Ishikawa (cell line): ENCODE measurements at regions not wholly inside any gene's neighbourhood (a gene's known extent, or its start where the extent isn't known, plus 50 kb on each side); places are given as distances from the start of the nearest gene placed in this dataset.

Experiments used
- CEBPB ChIP-seq: IDR thresholded peaks from 2 replicates; pipeline ENCODE4 v1.6.1; 2012
- CREB1 ChIP-seq: IDR thresholded peaks from 2 replicates; pipeline ENCODE4 v1.6.1; 2012; ENCODE audit warnings: low read depth
- EGR1 ChIP-seq: IDR thresholded peaks from 2 replicates; pipeline ENCODE4 v1.6.1; 2012
- EP300 ChIP-seq: IDR thresholded peaks from 2 replicates; pipeline ENCODE4 v1.6.1; 2012; ENCODE audit warnings: borderline replicate concordance
- FOXM1 ChIP-seq: IDR thresholded peaks from 2 replicates; pipeline ENCODE4 v1.6.1; 2012; ENCODE audit warnings: low read depth, borderline replicate concordance
- MAX ChIP-seq: IDR thresholded peaks from 2 replicates; pipeline ENCODE4 v1.6.1; 2012
- NFIC ChIP-seq: IDR thresholded peaks from 2 replicates; pipeline ENCODE4 v1.6.1; 2012
- RAD21 ChIP-seq: IDR thresholded peaks from 2 replicates; pipeline ENCODE4 v1.6.1; 2012; ENCODE audit warnings: low read depth
- TAF1 ChIP-seq: IDR thresholded peaks from 2 replicates; pipeline ENCODE4 v1.6.1; 2012; ENCODE audit warnings: low read depth, mild to moderate bottlenecking
- TCF12 ChIP-seq: IDR thresholded peaks from 2 replicates; pipeline ENCODE4 v1.6.1; 2012; ENCODE audit warnings: low read depth
- TEAD4 ChIP-seq: IDR thresholded peaks from 2 replicates; pipeline ENCODE4 v1.6.1; 2012
- YY1 ChIP-seq: IDR thresholded peaks from 2 replicates; pipeline ENCODE4 v1.6.1; 2012; ENCODE audit warnings: low read depth
- ZBTB7A ChIP-seq: IDR thresholded peaks from 2 replicates; pipeline ENCODE4 v1.6.1; 2012; ENCODE audit warnings: low read depth
- TF ChIP-seq, protein P1 (sequence below): IDR thresholded peaks from 2 replicates; pipeline ENCODE4 v1.6.1; 2012; ENCODE audit warnings: low read depth, mild to moderate bottlenecking
- TF ChIP-seq, protein P2 (sequence below): IDR thresholded peaks from 2 replicates; pipeline ENCODE4 v1.6.1; 2012

GRCh38 chr1:38274974-38275373 is 228.4 kb upstream of the POU3F1 start:
- TF ChIP-seq EP300 (no peak), EGR1 (no peak), RAD21 (no peak), YY1 (no peak)

DNA sequence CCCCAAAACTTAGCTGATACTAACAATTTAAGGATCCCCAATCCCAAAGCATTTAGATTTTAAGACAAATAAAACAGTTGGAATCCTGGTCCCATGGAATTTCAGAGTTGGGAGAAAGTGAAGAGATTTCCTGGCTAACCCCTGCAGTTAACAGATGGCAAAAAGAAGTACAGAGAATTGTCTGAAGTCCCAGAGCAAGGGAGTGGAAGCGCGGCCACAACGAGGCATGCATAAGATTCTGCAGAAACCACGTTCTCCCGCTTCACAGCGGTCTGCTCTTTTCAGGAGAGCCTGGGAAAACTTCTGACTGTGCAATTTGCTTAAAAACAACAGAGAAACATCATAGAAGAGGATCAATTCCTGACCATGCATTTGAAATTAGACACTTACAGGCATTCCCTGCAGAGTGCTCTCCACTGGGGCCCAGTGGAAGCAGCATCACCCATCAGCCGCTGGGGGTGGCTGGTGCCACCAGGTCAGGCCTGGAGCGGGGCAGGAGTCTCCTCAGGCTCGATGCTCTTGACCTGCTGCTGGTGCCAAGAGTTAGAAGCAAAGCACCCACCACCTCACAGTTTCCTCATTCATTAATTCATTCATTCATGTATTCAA is 226.7 kb upstream of the POU3F1 start:
- TF ChIP-seq ZBTB7A (no peak), TEAD4 (no peak), NFIC (no peak), MAX (no peak), CEBPB (no peak), YY1 (no peak), TAF1 (no peak), EGR1 (no peak), RAD21 (no peak), FOXM1 (no peak), CREB1 (no peak), EP300 (no peak), TCF12 (no peak)
- TF ChIP-seq, protein P1, sequence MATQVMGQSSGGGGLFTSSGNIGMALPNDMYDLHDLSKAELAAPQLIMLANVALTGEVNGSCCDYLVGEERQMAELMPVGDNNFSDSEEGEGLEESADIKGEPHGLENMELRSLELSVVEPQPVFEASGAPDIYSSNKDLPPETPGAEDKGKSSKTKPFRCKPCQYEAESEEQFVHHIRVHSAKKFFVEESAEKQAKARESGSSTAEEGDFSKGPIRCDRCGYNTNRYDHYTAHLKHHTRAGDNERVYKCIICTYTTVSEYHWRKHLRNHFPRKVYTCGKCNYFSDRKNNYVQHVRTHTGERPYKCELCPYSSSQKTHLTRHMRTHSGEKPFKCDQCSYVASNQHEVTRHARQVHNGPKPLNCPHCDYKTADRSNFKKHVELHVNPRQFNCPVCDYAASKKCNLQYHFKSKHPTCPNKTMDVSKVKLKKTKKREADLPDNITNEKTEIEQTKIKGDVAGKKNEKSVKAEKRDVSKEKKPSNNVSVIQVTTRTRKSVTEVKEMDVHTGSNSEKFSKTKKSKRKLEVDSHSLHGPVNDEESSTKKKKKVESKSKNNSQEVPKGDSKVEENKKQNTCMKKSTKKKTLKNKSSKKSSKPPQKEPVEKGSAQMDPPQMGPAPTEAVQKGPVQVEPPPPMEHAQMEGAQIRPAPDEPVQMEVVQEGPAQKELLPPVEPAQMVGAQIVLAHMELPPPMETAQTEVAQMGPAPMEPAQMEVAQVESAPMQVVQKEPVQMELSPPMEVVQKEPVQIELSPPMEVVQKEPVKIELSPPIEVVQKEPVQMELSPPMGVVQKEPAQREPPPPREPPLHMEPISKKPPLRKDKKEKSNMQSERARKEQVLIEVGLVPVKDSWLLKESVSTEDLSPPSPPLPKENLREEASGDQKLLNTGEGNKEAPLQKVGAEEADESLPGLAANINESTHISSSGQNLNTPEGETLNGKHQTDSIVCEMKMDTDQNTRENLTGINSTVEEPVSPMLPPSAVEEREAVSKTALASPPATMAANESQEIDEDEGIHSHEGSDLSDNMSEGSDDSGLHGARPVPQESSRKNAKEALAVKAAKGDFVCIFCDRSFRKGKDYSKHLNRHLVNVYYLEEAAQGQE, result no peak
- TF ChIP-seq, protein P2, sequence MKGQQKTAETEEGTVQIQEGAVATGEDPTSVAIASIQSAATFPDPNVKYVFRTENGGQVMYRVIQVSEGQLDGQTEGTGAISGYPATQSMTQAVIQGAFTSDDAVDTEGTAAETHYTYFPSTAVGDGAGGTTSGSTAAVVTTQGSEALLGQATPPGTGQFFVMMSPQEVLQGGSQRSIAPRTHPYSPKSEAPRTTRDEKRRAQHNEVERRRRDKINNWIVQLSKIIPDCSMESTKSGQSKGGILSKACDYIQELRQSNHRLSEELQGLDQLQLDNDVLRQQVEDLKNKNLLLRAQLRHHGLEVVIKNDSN, result no peak

DNA sequence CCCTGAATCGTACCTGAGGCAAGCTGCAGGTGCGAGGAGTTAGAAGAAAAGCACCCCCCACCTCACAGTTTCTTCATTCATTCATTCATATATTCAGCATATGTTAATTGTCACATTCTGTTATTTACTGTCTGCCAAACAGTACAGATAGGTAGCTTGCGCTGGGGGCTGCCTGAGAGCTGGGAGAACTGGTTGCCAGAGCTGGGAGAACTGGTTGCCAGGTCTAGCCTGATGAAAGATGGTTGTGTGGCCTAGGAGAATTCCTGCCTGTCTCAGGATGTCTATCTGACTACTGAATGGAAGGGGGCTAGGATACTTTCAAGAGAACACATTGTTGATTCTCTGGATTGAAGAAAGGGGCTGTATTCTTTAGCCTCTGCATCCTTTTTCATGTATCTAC is 225.9 kb upstream of the POU3F1 start:
- TF ChIP-seq TAF1 (no peak), MAX (no peak), CREB1 (no peak), TCF12 (no peak), CEBPB (no peak), YY1 (no peak), EP300 (no peak), RAD21 (no peak), ZBTB7A (no peak), FOXM1 (no peak), TEAD4 (no peak), NFIC (no peak), EGR1 (no peak)
- TF ChIP-seq, protein P2, result no peak
- TF ChIP-seq, protein P1, result no peak

- no peak for TF ChIP-seq MAX
- TF ChIP-seq EGR1, result no peak
- TF ChIP-seq, protein P1, result no peak
- no peak for TF ChIP-seq FOXM1
- TF ChIP-seq TCF12, result no peak
- no peak for TF ChIP-seq CREB1
- TF ChIP-seq ZBTB7A, result no peak
- no peak for TF ChIP-seq EP300
- TF ChIP-seq TEAD4, result no peak
- no peak for TF ChIP-seq NFIC
- TF ChIP-seq CEBPB, result no peak
- no peak for TF ChIP-seq TAF1
- TF ChIP-seq, protein P2, result no peak
Measured at GRCh38 chr1:38270849-38271633, 224.4 kb upstream of the POU3F1 start.
